Effector memory CD8-positive, alpha-beta T cell (primary cell): ENCODE measurements at regions not wholly inside any gene's neighbourhood (a gene's known extent, or its start where the extent isn't known, plus 50 kb on each side); places are given as distances from the start of the nearest gene placed in this dataset.

ENCODE experiments used
- ATAC-seq: fragments of 150-1000 bp; cut with Tn5 transposase; replicated peaks from 2 replicates; pipeline ENCODE4 v1.10.0; 2021; ENCODE audit warnings: mild to moderate bottlenecking, moderate library complexity
- DNase-seq, 3 experiments: peaks; one replicate each; pipeline ENCODE4 v3.0.0; 2021
- H3K27ac Mint-ChIP-seq, 2 donors: one replicate each; pipeline ENCODE4 v1.8.0; 2022; ENCODE audit warnings: mild to moderate bottlenecking in 2 of 2, mixed read lengths in 2 of 2, moderate library complexity in 2 of 2
- H3K27me3 Mint-ChIP-seq, 2 donors: one replicate each; pipeline ENCODE4 v1.8.0; 2022; ENCODE audit warnings: mixed read lengths in 2 of 2
- H3K36me3 Mint-ChIP-seq: one replicate; pipeline ENCODE4 v1.8.0; 2022; ENCODE audit warnings: mild to moderate bottlenecking, moderate library complexity, mixed read lengths; ENCODE audit not compliant: insufficient read depth
- H3K4me1 Mint-ChIP-seq, 2 donors: one replicate each; pipeline ENCODE4 v1.8.0; 2022; ENCODE audit warnings: low read depth in 2 of 2, mixed read lengths in 2 of 2
- H3K4me3 Mint-ChIP-seq, 2 donors: one replicate each; pipeline ENCODE4 v1.8.0; 2022; ENCODE audit warnings: mild to moderate bottlenecking in 2 of 2, mixed read lengths in 2 of 2, moderate library complexity in 2 of 2
- H3K9me3 Mint-ChIP-seq, 2 donors: one replicate each; pipeline ENCODE4 v1.8.0; 2022; ENCODE audit warnings: mixed read lengths in 2 of 2

- no peak for DNase-seq
- peaks cover 3% of the 10 kb centered on the region for H3K36me3 Mint-ChIP-seq
- no peak for ATAC-seq
- no peak overlapping the region for H3K27ac Mint-ChIP-seq
- no peaks in the 10 kb centered on the region for H3K4me1 Mint-ChIP-seq
- H3K27me3 Mint-ChIP-seq: peaks cover 30 to 45% of the 10 kb centered on the region in 2 donors
- H3K9me3 Mint-ChIP-seq: no peaks in the 10 kb centered on the region
- no peak overlapping the region for H3K4me3 Mint-ChIP-seq
Observed at GRCh38 chr4:140297221-140297570, 76.2 kb upstream of the SCOC start.

GRCh38 chr4:140296335-140297220, 76.9 kb upstream of the SCOC start:
- H3K27ac Mint-ChIP-seq: no peak overlapping the region
- H3K4me3 Mint-ChIP-seq: no peak overlapping the region
- no peaks in the 10 kb centered on the region for H3K9me3 Mint-ChIP-seq
- no peaks in the 10 kb centered on the region for H3K4me1 Mint-ChIP-seq
- peaks cover 35 to 45% of the 10 kb centered on the region in 2 donors for H3K27me3 Mint-ChIP-seq
- H3K36me3 Mint-ChIP-seq: peaks cover 3% of the 10 kb centered on the region
- DNase-seq: no peak
- no peak for ATAC-seq

GRCh38 chr4:140293979-140294378, 79.5 kb upstream of the SCOC start:
- peaks cover 29 to 37% of the 10 kb centered on the region in 2 donors for H3K27me3 Mint-ChIP-seq
- DNase-seq: no peak
- ATAC-seq: no peak
- H3K4me3 Mint-ChIP-seq: no peak overlapping the region
- H3K4me1 Mint-ChIP-seq: no peaks in the 10 kb centered on the region
- no peak overlapping the region for H3K27ac Mint-ChIP-seq
- H3K9me3 Mint-ChIP-seq: no peaks in the 10 kb centered on the region
- no peaks in the 10 kb centered on the region for H3K36me3 Mint-ChIP-seq

- Mint-ChIP-seq H3K4me1 (no peaks in the 10 kb centered on the region), H3K4me3 (no peak overlapping the region), H3K9me3 (no peaks in the 10 kb centered on the region), H3K27me3 (peaks cover 19 to 20% of the 10 kb centered on the region in 2 donors), H3K36me3 (no peaks in the 10 kb centered on the region), H3K27ac (no peak overlapping the region)
- no peak for ATAC-seq
- no peak for DNase-seq
Observed at GRCh38 chr4:140291259-140291658, 82.2 kb upstream of the SCOC start.

GRCh38 chr4:140289486-140289885, 84.0 kb upstream of the SCOC start:
- Mint-ChIP-seq H3K4me1 (no peaks in the 10 kb centered on the region), H3K36me3 (no peaks in the 10 kb centered on the region), H3K27me3 (peaks cover 11 to 14% of the 10 kb centered on the region in 2 donors), H3K27ac (no peak overlapping the region), H3K9me3 (no peaks in the 10 kb centered on the region), H3K4me3 (no peak overlapping the region)
- DNase-seq (no peak), ATAC-seq (no peak)

- no peaks in the 10 kb centered on the region for H3K9me3 Mint-ChIP-seq
- no peaks in the 10 kb centered on the region for H3K36me3 Mint-ChIP-seq
- ATAC-seq (no peak), DNase-seq (no peak)
- peaks cover 15 to 21% of the 10 kb centered on the region in 2 donors for H3K27me3 Mint-ChIP-seq
- no peaks in the 10 kb centered on the region for H3K4me1 Mint-ChIP-seq
- H3K4me3 Mint-ChIP-seq: no peak overlapping the region
- H3K27ac Mint-ChIP-seq: no peak overlapping the region
Observed at GRCh38 chr4:140286456-140286855, 87.0 kb upstream of the SCOC start.

- ATAC-seq (no peak), DNase-seq (no peak)
- Mint-ChIP-seq H3K4me1 (no peaks in the 10 kb centered on the region), H3K4me3 (no peak overlapping the region), H3K9me3 (peaks cover 0 to 2% of the 10 kb centered on the region in 2 donors), H3K27ac (no peak overlapping the region), H3K36me3 (no peaks in the 10 kb centered on the region), H3K27me3 (peaks cover 25 to 41% of the 10 kb centered on the region in 2 donors)
Observed at GRCh38 chr4:140284456-140284855, 89.0 kb upstream of the SCOC start.

- DNase-seq (no peak), ATAC-seq (no peak)
- no peaks in the 10 kb centered on the region for H3K36me3 Mint-ChIP-seq
- H3K9me3 Mint-ChIP-seq: peaks cover 0 to 4% of the 10 kb centered on the region in 2 donors
- H3K4me1 Mint-ChIP-seq: no peaks in the 10 kb centered on the region
- H3K27ac Mint-ChIP-seq: no peak overlapping the region
- H3K4me3 Mint-ChIP-seq: no peak overlapping the region
- peaks cover 39 to 54% of the 10 kb centered on the region in 2 donors for H3K27me3 Mint-ChIP-seq
Observed at GRCh38 chr4:140281828-140282552, 91.5 kb upstream of the SCOC start.

- DNase-seq (no peak), ATAC-seq (no peak)
- H3K4me1 Mint-ChIP-seq: no peaks in the 10 kb centered on the region
- H3K27ac Mint-ChIP-seq: no peak overlapping the region
- peaks cover 0 to 4% of the 10 kb centered on the region in 2 donors for H3K9me3 Mint-ChIP-seq
- peaks cover 25 to 40% of the 10 kb centered on the region in 2 donors for H3K27me3 Mint-ChIP-seq
- H3K4me3 Mint-ChIP-seq: no peak overlapping the region
- no peaks in the 10 kb centered on the region for H3K36me3 Mint-ChIP-seq
Observed at GRCh38 chr4:140277576-140277975, 95.9 kb upstream of the SCOC start.

- H3K9me3 Mint-ChIP-seq: no peaks in the 10 kb centered on the region
- H3K27ac Mint-ChIP-seq: no peak overlapping the region
- ATAC-seq (no peak), DNase-seq (no peak)
- no peak overlapping the region for H3K4me3 Mint-ChIP-seq
- no peaks in the 10 kb centered on the region for H3K4me1 Mint-ChIP-seq
- H3K27me3 Mint-ChIP-seq: peaks cover 24 to 47% of the 10 kb centered on the region in 2 donors
- no peaks in the 10 kb centered on the region for H3K36me3 Mint-ChIP-seq
Observed at GRCh38 chr4:140271553-140271952, 101.9 kb upstream of the SCOC start.

GRCh38 chr4:140269369-140269768, 104.1 kb upstream of the SCOC start:
- ATAC-seq (no peak), DNase-seq (no peak)
- peaks cover 31 to 55% of the 10 kb centered on the region in 2 donors for H3K27me3 Mint-ChIP-seq
- no peaks in the 10 kb centered on the region for H3K4me1 Mint-ChIP-seq
- no peak overlapping the region for H3K27ac Mint-ChIP-seq
- no peak overlapping the region for H3K4me3 Mint-ChIP-seq
- H3K36me3 Mint-ChIP-seq: no peaks in the 10 kb centered on the region
- H3K9me3 Mint-ChIP-seq: no peaks in the 10 kb centered on the region

GRCh38 chr4:140268186-140268841, 105.1 kb upstream of the SCOC start:
- peaks cover 35 to 60% of the 10 kb centered on the region in 2 donors for H3K27me3 Mint-ChIP-seq
- no peak overlapping the region for H3K4me3 Mint-ChIP-seq
- no peaks in the 10 kb centered on the region for H3K9me3 Mint-ChIP-seq
- DNase-seq: no peak
- no peak for ATAC-seq
- no peaks in the 10 kb centered on the region for H3K36me3 Mint-ChIP-seq
- no peak overlapping the region for H3K27ac Mint-ChIP-seq
- peaks cover 0 to 1% of the 10 kb centered on the region in 2 donors for H3K4me1 Mint-ChIP-seq

- no peaks in the 10 kb centered on the region for H3K36me3 Mint-ChIP-seq
- no peak for ATAC-seq
- DNase-seq: no peak
- H3K27me3 Mint-ChIP-seq: peaks cover 39 to 65% of the 10 kb centered on the region in 2 donors
- H3K4me3 Mint-ChIP-seq: no peak overlapping the region
- peaks cover 0 to 3% of the 10 kb centered on the region in 2 donors for H3K4me1 Mint-ChIP-seq
- no peaks in the 10 kb centered on the region for H3K9me3 Mint-ChIP-seq
- no peak overlapping the region for H3K27ac Mint-ChIP-seq
Observed at GRCh38 chr4:140267576-140267975, 105.9 kb upstream of the SCOC start.
